H9 (cell line): ENCODE measurements at regions not wholly inside any gene's neighbourhood (a gene's known extent, or its start where the extent isn't known, plus 50 kb on each side); places are given as distances from the start of the nearest gene placed in this dataset.

Source experiments
- DNase-seq: peaks from one replicate; pipeline ENCODE4 v3.0.0-alpha.2; 2017
- H2AFZ ChIP-seq: one replicate; pipeline ENCODE4 v1.6.1; 2013; ENCODE audit warnings: mild to moderate bottlenecking, low read length, control low read depth, moderate library complexity
- H2AK5ac ChIP-seq: 2 replicates; pipeline ENCODE4 v1.6.1; 2013; ENCODE audit warnings: low read length, control low read depth, mixed read lengths; ENCODE audit not compliant: insufficient read length
- H2BK120ac ChIP-seq: one replicate; pipeline ENCODE4 v1.6.1; 2013; ENCODE audit warnings: low read depth, mild to moderate bottlenecking, low read length, control low read depth, inconsistent platforms; ENCODE audit not compliant: poor library complexity, severe bottlenecking
- H2BK12ac ChIP-seq: 2 replicates; pipeline ENCODE4 v1.6.1; 2013; ENCODE audit warnings: low read length, control low read depth, mixed read lengths, low read depth; ENCODE audit not compliant: insufficient read length
- H2BK15ac ChIP-seq: 2 replicates; pipeline ENCODE4 v1.6.1; 2013; ENCODE audit warnings: low read depth, low read length, control low read depth
- H2BK20ac ChIP-seq: one replicate; pipeline ENCODE4 v1.6.1; 2013; ENCODE audit warnings: low read depth, mild to moderate bottlenecking, low read length, control low read depth, inconsistent platforms; ENCODE audit not compliant: poor library complexity, severe bottlenecking
- H2BK5ac ChIP-seq: 2 replicates; pipeline ENCODE4 v1.6.1; 2013; ENCODE audit warnings: low read length, control low read depth, mixed read lengths; ENCODE audit not compliant: insufficient read length
- H3K14ac ChIP-seq: 2 replicates; pipeline ENCODE4 v1.6.1; 2013; ENCODE audit warnings: low read length, control low read depth; ENCODE audit not compliant: insufficient read depth
- H3K18ac ChIP-seq: 2 replicates; pipeline ENCODE4 v1.6.1; 2013; ENCODE audit warnings: low read depth, mild to moderate bottlenecking, mixed read lengths, low read length, control low read depth; ENCODE audit not compliant: insufficient read length
- H3K23ac ChIP-seq: 2 replicates; pipeline ENCODE4 v1.6.1; 2013; ENCODE audit warnings: low read length, control low read depth, mixed read lengths, low read depth; ENCODE audit not compliant: insufficient read length
- H3K23me2 ChIP-seq: 2 replicates; pipeline ENCODE4 v1.6.1; 2013; ENCODE audit warnings: low read depth, mild to moderate bottlenecking, mixed read lengths, low read length, control low read depth; ENCODE audit not compliant: insufficient read length, poor library complexity, severe bottlenecking
- H3K27ac ChIP-seq: 2 replicates; pipeline ENCODE4 v1.5.1; 2013; ENCODE audit warnings: low read length, control low read depth, mixed read lengths, low read depth; ENCODE audit not compliant: insufficient read length
- H3K27me3 ChIP-seq: 2 replicates; pipeline ENCODE4 v1.6.1; 2013; ENCODE audit warnings: low read length, control low read depth, inconsistent platforms; ENCODE audit not compliant: insufficient read depth
- H3K4ac ChIP-seq: 2 replicates; pipeline ENCODE4 v1.6.1; 2013; ENCODE audit warnings: low read depth, mild to moderate bottlenecking, control low read depth, inconsistent platforms, low read length, moderate library complexity
- H3K4me1 ChIP-seq: 2 replicates; pipeline ENCODE4 v1.6.1; 2013; ENCODE audit warnings: low read length, control low read depth, inconsistent platforms; ENCODE audit not compliant: insufficient read depth
- H3K4me2 ChIP-seq: 2 replicates; pipeline ENCODE4 v1.6.1; 2013; ENCODE audit warnings: low read length, control low read depth, mixed read lengths; ENCODE audit not compliant: insufficient read length, insufficient read depth
- H3K56ac ChIP-seq: 2 replicates; pipeline ENCODE4 v1.6.1; 2013; ENCODE audit warnings: low read depth, mild to moderate bottlenecking, mixed read lengths, low read length, control low read depth; ENCODE audit not compliant: insufficient read length
- H3K79me1 ChIP-seq: 2 replicates; pipeline ENCODE4 v1.6.1; 2013; ENCODE audit warnings: low read depth, mild to moderate bottlenecking, moderate library complexity, low read length, control low read depth, inconsistent platforms; ENCODE audit not compliant: insufficient read depth, poor library complexity, severe bottlenecking
- H3K79me2 ChIP-seq: 2 replicates; pipeline ENCODE4 v1.6.1; 2013; ENCODE audit warnings: low read length, control low read depth, inconsistent platforms; ENCODE audit not compliant: insufficient read depth
- H3K9ac ChIP-seq: 2 replicates; pipeline ENCODE4 v1.6.1; 2013; ENCODE audit warnings: low read length, control low read depth, mixed read lengths; ENCODE audit not compliant: insufficient read length; ENCODE audit errors: extremely low read depth
- H3K9me3 ChIP-seq: one replicate; pipeline ENCODE4 v1.6.1; 2013; ENCODE audit warnings: low read depth, low read length, inconsistent platforms; ENCODE audit not compliant: control insufficient read depth
- H3T11ph ChIP-seq: one replicate; pipeline ENCODE4 v1.6.1; 2013; ENCODE audit warnings: mild to moderate bottlenecking, low read length, control low read depth, inconsistent platforms
- H4K20me1 ChIP-seq: one replicate; pipeline ENCODE4 v1.6.1; 2013; ENCODE audit not compliant: control insufficient read depth, insufficient read length, insufficient read depth
- H4K5ac ChIP-seq: 2 replicates; pipeline ENCODE4 v1.6.1; 2013; ENCODE audit warnings: low read depth, mild to moderate bottlenecking, mixed read lengths, low read length, control low read depth; ENCODE audit not compliant: insufficient read length
- H4K8ac ChIP-seq: replicated peaks from 2 replicates; pipeline ENCODE4 v1.6.1; 2013; ENCODE audit warnings: low read length, control low read depth, mixed read lengths, low read depth; ENCODE audit not compliant: insufficient read length
- H4K91ac ChIP-seq: 2 replicates; pipeline ENCODE4 v1.6.1; 2013; ENCODE audit warnings: low read depth, mild to moderate bottlenecking, moderate library complexity, mixed read lengths, low read length, control low read depth; ENCODE audit not compliant: insufficient read length
- H3K27ac Mint-ChIP-seq, 3 experiments: 2 replicates in 2 of 3; 3 replicates in 1 of 3; pipeline ENCODE4 v1.8.0; 2020 to 2021; ENCODE audit warnings: mixed read lengths in 3 of 3, mild to moderate bottlenecking in 1 of 3, moderate library complexity in 1 of 3
- H3K27me3 Mint-ChIP-seq: 2 replicates; pipeline ENCODE4 v1.8.0; 2021; ENCODE audit warnings: low read depth, mild to moderate bottlenecking, moderate library complexity, mixed read lengths
- H3K36me3 Mint-ChIP-seq, 3 experiments: 2 replicates in 2 of 3; 3 replicates in 1 of 3; pipeline ENCODE4 v1.8.0; 2020 to 2021; ENCODE audit warnings: low read depth in 3 of 3, mixed read lengths in 3 of 3; ENCODE audit not compliant: insufficient read depth in 1 of 3
- H3K4me1 Mint-ChIP-seq, 2 experiments: 2 replicates each; pipeline ENCODE4 v1.8.0; 2020; ENCODE audit warnings: mixed read lengths in 2 of 2
- H3K4me3 Mint-ChIP-seq, 2 experiments: 2 replicates in 1 of 2; 3 replicates in 1 of 2; pipeline ENCODE4 v1.8.0; 2020 to 2021; ENCODE audit warnings: mild to moderate bottlenecking in 2 of 2, mixed read lengths in 2 of 2, moderate library complexity in 1 of 2
- H3K9me3 Mint-ChIP-seq, 2 experiments: 2 replicates in 1 of 2; 3 replicates in 1 of 2; pipeline ENCODE4 v1.8.0; 2020; ENCODE audit warnings: mild to moderate bottlenecking in 2 of 2, mixed read lengths in 2 of 2, moderate library complexity in 1 of 2
- CTCF ChIP-seq: fragments of 200-600 bp; sonication (generic); conservative IDR thresholded peaks from 3 replicates; pipeline ENCODE4 v1.8.0; 2021; ENCODE audit warnings: antibody characterized with exemption, mild to moderate bottlenecking
- WGBS: extraction: QIAGEN DNeasy Blood & Tissue Kit; methylation state at CpG from one replicate; pipeline ENCODE4 v1.1.7; 2013; ENCODE audit warnings: missing lambda C conversion rate, low lambda C conversion rate, mixed read lengths; ENCODE audit not compliant: insufficient read length; ENCODE audit errors: extremely low coverage; 5-methylcytosine and 5-hydroxymethylcytosine counted together

GRCh38 chr5:51816427-51816826 is 433.2 kb downstream of the ISL1 start:
- Histone ChIP-seq H3K9ac (no peak overlapping the region), H2BK20ac (no peak overlapping the region), H3K4ac (no peak overlapping the region), H3K56ac (no peak overlapping the region), H3K18ac (no peak overlapping the region), H2BK12ac (no peak overlapping the region), H2AK5ac (no peak overlapping the region), H3K79me1 (no peaks in the 10 kb centered on the region), H2AFZ (no peak overlapping the region), H3K79me2 (no peaks in the 10 kb centered on the region), H2BK15ac (no peak overlapping the region), H4K8ac (no peak overlapping the region), H3K27ac (no peak overlapping the region), H2BK120ac (no peak overlapping the region), H3K23me2 (no peaks in the 10 kb centered on the region), H3K27me3 (no peaks in the 10 kb centered on the region), H3K4me1 (peaks cover 3% of the 10 kb centered on the region; the same call in 1 of the 2 replicates), H4K20me1 (no peaks in the 10 kb centered on the region), H4K5ac (no peak overlapping the region), H2BK5ac (no peak overlapping the region), H3K14ac (no peak overlapping the region), H3K23ac (no peak overlapping the region), H3T11ph (no peak overlapping the region), H3K9me3 (no peaks in the 10 kb centered on the region), H3K4me2 (no peak overlapping the region), H4K91ac (no peak overlapping the region)
- no CpG with 5 or more reads among the region's 2 CpGs for WGBS
- no peak overlapping the region for H3K4me3 Mint-ChIP-seq
- H3K36me3 Mint-ChIP-seq = peaks cover 0 to 3% (median 0%) of the 10 kb centered on the region in 3 experiments; a peak in 2 of 7 replicates
- DNase-seq = no peak
- no peak for TF ChIP-seq CTCF
- peaks cover 0 to 2% of the 10 kb centered on the region in 2 experiments; a peak in 1 of 5 replicates for H3K9me3 Mint-ChIP-seq
- H3K27me3 Mint-ChIP-seq = no peaks in the 10 kb centered on the region
- H3K27ac Mint-ChIP-seq = no peak overlapping the region
- peaks cover 6 to 7% of the 10 kb centered on the region in 2 experiments for H3K4me1 Mint-ChIP-seq
